SKM-1 treated with dmso at 0.1 percent for 144 hours (cell line): ENCODE measurements at regions not wholly inside any gene's neighbourhood (a gene's known extent, or its start where the extent isn't known, plus 50 kb on each side); places are given as distances from the start of the nearest gene placed in this dataset.
"Not testable (repeated sequence)": the region's sequence is repeated elsewhere in the genome, so short reads cannot be mapped to it uniquely, and the experiment has no call there.

Experiments
- DNase-seq: peaks from one replicate; lab custom pipeline; 2025; ENCODE audit not compliant: unreplicated experiment; lab: John Stamatoyannopoulos, UW

DNA sequence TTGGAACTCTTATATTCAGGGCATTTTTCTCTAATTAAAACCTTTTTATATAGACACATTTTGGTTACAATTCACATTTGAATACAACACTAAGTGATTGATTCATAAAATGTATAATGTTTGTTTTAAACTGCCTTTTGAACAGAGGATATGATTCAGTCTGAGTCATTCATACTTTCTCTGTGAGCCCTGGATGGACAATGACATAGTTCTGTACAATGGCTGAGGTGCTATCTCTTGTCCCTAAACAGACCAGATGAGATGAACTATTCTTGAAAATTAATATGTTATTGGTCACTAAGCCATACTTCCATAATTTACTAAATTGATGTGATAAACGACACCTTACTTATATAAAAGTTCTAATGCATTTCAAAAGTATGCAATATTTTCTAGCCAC, 199.7 kb upstream of the ATXN7L3B start:
- no peak for DNase-seq

DNA sequence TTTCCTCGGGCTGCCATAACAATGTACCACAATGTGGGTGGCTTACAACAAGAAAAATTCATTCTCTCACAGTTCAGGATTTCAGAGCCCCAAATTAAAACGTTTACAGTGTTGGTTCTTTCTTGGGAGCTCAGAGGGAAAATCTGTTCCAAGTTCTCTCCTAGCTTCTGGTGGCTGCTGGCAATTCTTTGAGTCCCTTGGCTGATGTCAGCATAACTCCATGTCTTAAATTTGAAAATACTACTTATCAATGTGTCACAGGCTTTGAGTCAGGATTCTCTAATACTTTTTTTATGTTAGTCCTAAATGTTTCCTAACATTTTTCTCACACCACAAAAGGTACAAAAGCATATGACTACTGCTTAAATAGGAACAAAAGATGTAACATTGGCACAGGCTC, 198.4 kb upstream of the ATXN7L3B start:
- no peak for DNase-seq

GRCh38 chr12:74349925-74350324, 187.7 kb upstream of the ATXN7L3B start:
- DNase-seq = no peak

DNA sequence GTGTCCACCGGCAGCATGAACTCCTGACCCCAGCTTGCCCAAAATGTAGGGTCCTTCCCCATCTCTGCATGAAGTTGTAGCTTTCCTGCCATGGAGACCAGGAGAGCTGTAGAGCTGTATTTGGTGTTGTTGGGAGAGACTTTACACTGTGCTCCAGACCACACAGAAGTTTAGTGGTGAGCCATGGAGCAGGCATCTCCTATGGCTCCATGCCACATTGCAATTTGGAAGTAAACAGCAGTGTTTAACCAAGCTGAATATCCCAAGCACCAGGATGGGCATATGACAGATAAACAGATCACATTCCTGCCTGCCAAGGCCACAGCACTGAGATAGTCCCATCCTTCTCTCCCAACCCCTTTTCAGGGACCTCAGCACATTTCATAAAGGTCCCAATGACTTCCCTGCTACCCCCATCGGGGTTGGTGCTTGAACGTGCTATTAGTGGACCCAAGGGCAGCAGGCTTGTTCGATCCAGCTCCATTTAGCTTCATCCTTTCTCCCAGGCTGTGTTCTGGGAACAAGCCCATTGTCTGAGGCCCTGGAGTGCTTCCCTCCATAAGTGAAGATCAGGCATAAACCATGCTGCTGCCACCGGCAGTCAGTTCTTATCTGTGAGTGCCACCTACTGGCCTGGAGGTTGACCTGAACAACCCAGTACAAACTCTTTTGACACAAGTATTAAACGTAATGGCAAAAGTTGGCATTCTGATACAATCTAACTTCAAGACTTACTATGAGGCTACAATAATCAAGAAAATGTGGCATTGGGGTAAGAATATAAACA, 172.3 kb upstream of the ATXN7L3B start:
- DNase-seq = no peak

DNA sequence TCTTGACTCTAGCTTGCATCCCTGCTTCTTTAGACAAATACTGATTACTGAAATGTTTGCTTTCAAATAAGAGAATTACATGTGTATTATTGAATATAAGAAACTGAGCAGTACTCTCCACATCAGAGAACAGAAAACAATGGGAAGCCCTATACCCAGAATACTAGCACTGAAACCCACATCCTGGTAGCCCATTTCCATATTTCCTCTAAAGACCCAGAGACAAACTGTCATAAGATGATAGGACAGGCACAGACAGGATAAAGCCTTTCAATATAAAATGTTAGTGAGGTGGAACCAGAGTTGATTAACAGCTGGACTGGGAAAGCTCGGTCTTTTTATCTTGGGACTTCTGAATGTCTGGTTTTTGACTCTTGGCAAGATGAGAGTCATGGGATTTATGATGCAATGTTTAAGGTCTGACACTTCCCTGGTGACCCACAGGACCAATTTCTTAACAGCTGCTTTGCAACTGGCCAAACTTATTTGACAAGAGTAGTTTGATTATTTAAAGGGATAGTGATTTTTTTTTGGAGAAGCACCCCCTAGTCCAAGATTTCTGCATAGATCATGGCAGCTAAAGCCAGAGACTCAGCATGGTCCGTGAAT, 166.9 kb upstream of the ATXN7L3B start:
- no peak for DNase-seq

DNA sequence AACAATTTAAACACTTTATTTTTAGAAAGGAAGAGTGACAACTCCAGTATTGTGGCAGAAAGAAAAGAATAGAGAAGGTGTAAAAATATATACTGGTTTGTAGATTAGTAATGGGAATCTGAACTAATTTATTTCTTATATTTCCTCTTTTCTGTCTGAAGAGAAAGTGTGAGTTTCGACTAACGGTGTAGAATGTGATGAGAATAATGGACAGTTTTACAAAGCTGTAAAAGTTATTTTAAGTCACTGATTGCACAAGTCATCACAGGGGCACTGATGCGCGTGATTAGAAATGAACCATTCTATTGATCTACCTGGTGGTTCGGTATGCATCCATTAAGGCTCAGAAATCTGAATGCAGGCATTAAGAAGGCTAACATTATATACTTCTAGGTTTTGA, 158.5 kb upstream of the ATXN7L3B start:
- no peak for DNase-seq

DNA sequence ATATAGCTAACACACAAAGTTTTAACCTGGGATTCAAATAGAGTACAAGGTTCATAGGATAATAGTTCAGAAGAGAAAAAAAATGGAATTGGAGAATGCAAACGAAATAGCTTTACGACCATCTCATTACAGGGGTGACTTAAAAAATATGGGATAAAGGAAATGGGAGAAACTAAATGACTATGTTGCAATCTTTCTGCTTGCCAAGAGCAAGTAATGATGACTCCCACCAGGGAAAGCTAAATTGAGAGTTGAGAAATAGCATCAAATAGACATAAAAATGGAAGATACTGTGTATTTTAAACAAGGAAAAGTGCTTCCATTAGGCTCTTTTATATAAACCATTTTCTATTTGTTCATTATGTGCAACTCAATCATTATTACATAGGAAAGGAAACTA, 155.7 kb upstream of the ATXN7L3B start:
- no peak for DNase-seq

- no peak for DNase-seq
These were observed 154.7 kb upstream of the ATXN7L3B start for GRCh38 chr12:74382983-74383382.

GRCh38 chr12:74391283-74391682, 146.4 kb upstream of the ATXN7L3B start:
- no peak for DNase-seq

GRCh38 chr12:74393272-74393671, 144.4 kb upstream of the ATXN7L3B start:
- DNase-seq = no peak

- no peak for DNase-seq
These were observed 143.0 kb upstream of the ATXN7L3B start for GRCh38 chr12:74394647-74395046.

- DNase-seq = no peak
These were observed 136.6 kb upstream of the ATXN7L3B start for GRCh38 chr12:74401035-74401434.

DNA sequence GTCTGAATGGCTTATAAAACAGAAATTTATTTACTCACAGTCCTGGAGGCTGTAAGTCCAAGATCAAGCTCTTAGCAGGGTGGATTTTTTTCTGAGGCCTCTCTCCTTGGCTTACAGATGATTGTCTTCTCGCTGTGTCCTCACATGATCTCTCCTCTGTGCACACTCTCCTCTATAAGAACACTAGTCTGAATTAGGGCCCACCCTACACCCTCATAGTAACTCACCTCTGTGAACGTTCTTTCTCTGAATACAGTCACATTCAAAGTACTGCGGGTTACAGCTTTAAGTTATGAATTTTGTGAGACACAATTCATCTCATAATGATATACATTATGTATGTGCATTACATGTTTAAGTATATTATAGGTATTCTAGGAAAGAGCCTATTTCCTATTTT, 135.7 kb upstream of the ATXN7L3B start:
- DNase-seq = no peak

DNA sequence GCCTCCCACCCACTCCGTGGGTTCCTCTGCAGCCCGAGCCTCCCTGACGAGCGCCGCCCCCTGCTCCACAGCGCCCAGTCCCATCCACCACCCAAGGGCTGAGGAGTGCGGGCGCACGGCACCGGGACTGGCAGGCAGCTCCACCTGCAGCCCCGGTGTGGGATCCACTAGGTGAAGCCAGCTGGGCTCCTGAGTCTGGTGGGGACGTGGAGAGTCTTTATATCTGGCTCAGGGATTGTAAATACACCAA, 134.5 kb upstream of the ATXN7L3B start:
- not testable (repeated sequence) for DNase-seq

GRCh38 chr12:74408601-74409166, 129.0 kb upstream of the ATXN7L3B start:
- no peak for DNase-seq

DNA sequence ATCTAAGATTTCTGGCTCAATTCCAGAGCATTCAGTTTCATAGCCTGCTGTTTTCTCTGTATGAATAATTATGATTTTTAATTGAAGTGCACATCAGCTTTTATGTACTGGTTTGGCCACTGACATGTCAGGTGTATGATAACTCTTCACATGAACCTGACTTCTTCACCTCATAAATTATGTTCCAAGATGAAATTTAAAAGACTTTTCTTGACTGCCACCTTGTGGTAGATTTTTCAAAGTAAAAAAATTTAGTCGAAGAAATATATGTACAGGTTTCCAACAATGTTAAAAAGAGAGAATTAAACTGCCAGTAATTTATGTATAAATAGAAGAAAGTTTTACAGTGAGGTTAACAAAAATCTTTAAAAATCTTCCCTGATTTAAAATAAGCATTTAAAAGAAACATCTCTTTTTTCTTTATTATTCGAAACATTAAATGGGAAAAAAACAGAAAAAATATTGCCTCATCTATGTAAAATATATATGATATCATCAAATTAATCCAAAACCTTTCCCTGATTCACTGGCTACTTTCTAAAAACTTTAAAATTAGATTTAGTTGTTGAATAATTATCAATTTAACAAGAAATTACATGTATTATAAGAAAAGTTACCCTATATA, 124.9 kb upstream of the ATXN7L3B start:
- peak; percentile 1 for DNase-seq

GRCh38 chr12:74415633-74416032, 122.0 kb upstream of the ATXN7L3B start:
- DNase-seq = peak; percentile 29

DNA sequence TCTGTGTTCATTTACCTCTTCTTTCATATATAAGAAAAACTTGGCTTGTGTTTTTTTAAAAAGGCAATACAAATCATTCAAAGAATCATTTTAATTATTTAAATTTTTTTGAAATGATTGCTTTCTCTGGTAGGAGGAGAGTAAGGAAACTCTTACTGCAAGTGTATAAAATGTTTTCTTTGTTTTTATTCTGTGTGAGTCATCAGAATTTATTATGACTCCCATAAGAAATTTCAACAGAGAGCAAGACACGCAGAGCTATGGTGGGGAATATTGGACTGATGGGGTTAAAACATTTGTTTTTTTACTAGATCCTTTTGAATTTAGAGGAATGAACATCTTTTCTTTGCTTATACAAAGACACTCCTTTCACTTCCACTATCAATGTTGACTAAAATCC, 119.1 kb upstream of the ATXN7L3B start:
- no peak for DNase-seq

GRCh38 chr12:74424778-74425177, 112.9 kb upstream of the ATXN7L3B start:
- no peak for DNase-seq

GRCh38 chr12:74426091-74426490, 111.5 kb upstream of the ATXN7L3B start:
- no peak for DNase-seq

- no peak for DNase-seq
These were observed 108.1 kb upstream of the ATXN7L3B start for GRCh38 chr12:74429535-74429934.

DNA sequence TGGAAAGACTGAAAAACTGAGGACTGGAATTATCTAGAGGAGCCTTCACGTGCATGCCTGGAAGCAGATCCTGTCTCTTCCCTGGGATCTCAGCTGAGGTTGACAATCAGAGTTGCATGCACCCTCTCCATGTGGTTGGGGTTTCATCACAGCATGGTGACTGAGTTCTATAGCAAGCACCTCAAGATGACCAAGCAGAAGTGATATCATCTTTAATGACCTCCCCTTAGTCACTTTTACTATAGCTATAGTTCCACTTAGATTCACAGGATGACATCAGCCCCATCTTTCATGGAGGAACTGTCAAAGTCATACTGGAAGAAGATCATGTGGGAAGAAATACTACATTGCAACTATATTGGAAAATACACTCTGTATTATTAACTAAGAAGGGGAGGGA, 105.8 kb upstream of the ATXN7L3B start:
- no peak for DNase-seq
